H9 (cell line): ENCODE measurements at regions not wholly inside any gene's neighbourhood (a gene's known extent, or its start where the extent isn't known, plus 50 kb on each side); places are given as distances from the start of the nearest gene placed in this dataset.

Experiments
- DNase-seq: peaks from one replicate; pipeline ENCODE4 v3.0.0-alpha.2; 2017
- H2AFZ ChIP-seq: one replicate; pipeline ENCODE4 v1.6.1; 2013; ENCODE audit warnings: mild to moderate bottlenecking, low read length, control low read depth, moderate library complexity
- H2AK5ac ChIP-seq: 2 replicates; pipeline ENCODE4 v1.6.1; 2013; ENCODE audit warnings: low read length, control low read depth, mixed read lengths; ENCODE audit not compliant: insufficient read length
- H2BK120ac ChIP-seq: one replicate; pipeline ENCODE4 v1.6.1; 2013; ENCODE audit warnings: low read depth, mild to moderate bottlenecking, low read length, control low read depth, inconsistent platforms; ENCODE audit not compliant: poor library complexity, severe bottlenecking
- H2BK12ac ChIP-seq: 2 replicates; pipeline ENCODE4 v1.6.1; 2013; ENCODE audit warnings: low read length, control low read depth, mixed read lengths, low read depth; ENCODE audit not compliant: insufficient read length
- H2BK15ac ChIP-seq: 2 replicates; pipeline ENCODE4 v1.6.1; 2013; ENCODE audit warnings: low read depth, low read length, control low read depth
- H2BK20ac ChIP-seq: one replicate; pipeline ENCODE4 v1.6.1; 2013; ENCODE audit warnings: low read depth, mild to moderate bottlenecking, low read length, control low read depth, inconsistent platforms; ENCODE audit not compliant: poor library complexity, severe bottlenecking
- H2BK5ac ChIP-seq: 2 replicates; pipeline ENCODE4 v1.6.1; 2013; ENCODE audit warnings: low read length, control low read depth, mixed read lengths; ENCODE audit not compliant: insufficient read length
- H3K14ac ChIP-seq: 2 replicates; pipeline ENCODE4 v1.6.1; 2013; ENCODE audit warnings: low read length, control low read depth; ENCODE audit not compliant: insufficient read depth
- H3K18ac ChIP-seq: 2 replicates; pipeline ENCODE4 v1.6.1; 2013; ENCODE audit warnings: low read depth, mild to moderate bottlenecking, mixed read lengths, low read length, control low read depth; ENCODE audit not compliant: insufficient read length
- H3K23ac ChIP-seq: 2 replicates; pipeline ENCODE4 v1.6.1; 2013; ENCODE audit warnings: low read length, control low read depth, mixed read lengths, low read depth; ENCODE audit not compliant: insufficient read length
- H3K23me2 ChIP-seq: 2 replicates; pipeline ENCODE4 v1.6.1; 2013; ENCODE audit warnings: low read depth, mild to moderate bottlenecking, mixed read lengths, low read length, control low read depth; ENCODE audit not compliant: insufficient read length, poor library complexity, severe bottlenecking
- H3K27ac ChIP-seq: 2 replicates; pipeline ENCODE4 v1.5.1; 2013; ENCODE audit warnings: low read length, control low read depth, mixed read lengths, low read depth; ENCODE audit not compliant: insufficient read length
- H3K27me3 ChIP-seq: 2 replicates; pipeline ENCODE4 v1.6.1; 2013; ENCODE audit warnings: low read length, control low read depth, inconsistent platforms; ENCODE audit not compliant: insufficient read depth
- H3K4ac ChIP-seq: 2 replicates; pipeline ENCODE4 v1.6.1; 2013; ENCODE audit warnings: low read depth, mild to moderate bottlenecking, control low read depth, inconsistent platforms, low read length, moderate library complexity
- H3K4me1 ChIP-seq: 2 replicates; pipeline ENCODE4 v1.6.1; 2013; ENCODE audit warnings: low read length, control low read depth, inconsistent platforms; ENCODE audit not compliant: insufficient read depth
- H3K4me2 ChIP-seq: 2 replicates; pipeline ENCODE4 v1.6.1; 2013; ENCODE audit warnings: low read length, control low read depth, mixed read lengths; ENCODE audit not compliant: insufficient read length, insufficient read depth
- H3K56ac ChIP-seq: 2 replicates; pipeline ENCODE4 v1.6.1; 2013; ENCODE audit warnings: low read depth, mild to moderate bottlenecking, mixed read lengths, low read length, control low read depth; ENCODE audit not compliant: insufficient read length
- H3K79me1 ChIP-seq: 2 replicates; pipeline ENCODE4 v1.6.1; 2013; ENCODE audit warnings: low read depth, mild to moderate bottlenecking, moderate library complexity, low read length, control low read depth, inconsistent platforms; ENCODE audit not compliant: insufficient read depth, poor library complexity, severe bottlenecking
- H3K79me2 ChIP-seq: 2 replicates; pipeline ENCODE4 v1.6.1; 2013; ENCODE audit warnings: low read length, control low read depth, inconsistent platforms; ENCODE audit not compliant: insufficient read depth
- H3K9ac ChIP-seq: 2 replicates; pipeline ENCODE4 v1.6.1; 2013; ENCODE audit warnings: low read length, control low read depth, mixed read lengths; ENCODE audit not compliant: insufficient read length; ENCODE audit errors: extremely low read depth
- H3K9me3 ChIP-seq: one replicate; pipeline ENCODE4 v1.6.1; 2013; ENCODE audit warnings: low read depth, low read length, inconsistent platforms; ENCODE audit not compliant: control insufficient read depth
- H3T11ph ChIP-seq: one replicate; pipeline ENCODE4 v1.6.1; 2013; ENCODE audit warnings: mild to moderate bottlenecking, low read length, control low read depth, inconsistent platforms
- H4K20me1 ChIP-seq: one replicate; pipeline ENCODE4 v1.6.1; 2013; ENCODE audit not compliant: control insufficient read depth, insufficient read length, insufficient read depth
- H4K5ac ChIP-seq: 2 replicates; pipeline ENCODE4 v1.6.1; 2013; ENCODE audit warnings: low read depth, mild to moderate bottlenecking, mixed read lengths, low read length, control low read depth; ENCODE audit not compliant: insufficient read length
- H4K8ac ChIP-seq: replicated peaks from 2 replicates; pipeline ENCODE4 v1.6.1; 2013; ENCODE audit warnings: low read length, control low read depth, mixed read lengths, low read depth; ENCODE audit not compliant: insufficient read length
- H4K91ac ChIP-seq: 2 replicates; pipeline ENCODE4 v1.6.1; 2013; ENCODE audit warnings: low read depth, mild to moderate bottlenecking, moderate library complexity, mixed read lengths, low read length, control low read depth; ENCODE audit not compliant: insufficient read length
- H3K27ac Mint-ChIP-seq, 3 experiments: 2 replicates in 2 of 3; 3 replicates in 1 of 3; pipeline ENCODE4 v1.8.0; 2020 to 2021; ENCODE audit warnings: mixed read lengths in 3 of 3, mild to moderate bottlenecking in 1 of 3, moderate library complexity in 1 of 3
- H3K27me3 Mint-ChIP-seq: 2 replicates; pipeline ENCODE4 v1.8.0; 2021; ENCODE audit warnings: low read depth, mild to moderate bottlenecking, moderate library complexity, mixed read lengths
- H3K36me3 Mint-ChIP-seq, 3 experiments: 2 replicates in 2 of 3; 3 replicates in 1 of 3; pipeline ENCODE4 v1.8.0; 2020 to 2021; ENCODE audit warnings: low read depth in 3 of 3, mixed read lengths in 3 of 3; ENCODE audit not compliant: insufficient read depth in 1 of 3
- H3K4me1 Mint-ChIP-seq, 2 experiments: 2 replicates each; pipeline ENCODE4 v1.8.0; 2020; ENCODE audit warnings: mixed read lengths in 2 of 2
- H3K4me3 Mint-ChIP-seq, 2 experiments: 2 replicates in 1 of 2; 3 replicates in 1 of 2; pipeline ENCODE4 v1.8.0; 2020 to 2021; ENCODE audit warnings: mild to moderate bottlenecking in 2 of 2, mixed read lengths in 2 of 2, moderate library complexity in 1 of 2
- H3K9me3 Mint-ChIP-seq, 2 experiments: 2 replicates in 1 of 2; 3 replicates in 1 of 2; pipeline ENCODE4 v1.8.0; 2020; ENCODE audit warnings: mild to moderate bottlenecking in 2 of 2, mixed read lengths in 2 of 2, moderate library complexity in 1 of 2
- CTCF ChIP-seq: fragments of 200-600 bp; sonication (generic); conservative IDR thresholded peaks from 3 replicates; pipeline ENCODE4 v1.8.0; 2021; ENCODE audit warnings: antibody characterized with exemption, mild to moderate bottlenecking
- WGBS: extraction: QIAGEN DNeasy Blood & Tissue Kit; methylation state at CpG from one replicate; pipeline ENCODE4 v1.1.7; 2013; ENCODE audit warnings: missing lambda C conversion rate, low lambda C conversion rate, mixed read lengths; ENCODE audit not compliant: insufficient read length; ENCODE audit errors: extremely low coverage; 5-methylcytosine and 5-hydroxymethylcytosine counted together

- H3T11ph ChIP-seq = no peak overlapping the region
- H3K79me1 ChIP-seq = no peaks in the 10 kb centered on the region
- peaks cover 5 to 8% of the 10 kb centered on the region in 2 experiments; a peak in 3 of 5 replicates for H3K9me3 Mint-ChIP-seq
- H2AFZ ChIP-seq = no peak overlapping the region
- H3K9ac ChIP-seq = no peak overlapping the region
- TF ChIP-seq CTCF = peak; percentile 70
- H2BK5ac ChIP-seq = no peak overlapping the region
- no peak overlapping the region for H4K91ac ChIP-seq
- WGBS = no CpG with 5 or more reads among the region's 2 CpGs
- H2BK120ac ChIP-seq = no peak overlapping the region
- H3K23me2 ChIP-seq = no peaks in the 10 kb centered on the region
- no peak overlapping the region for H2BK15ac ChIP-seq
- DNase-seq = no peak
- no peak overlapping the region for H3K56ac ChIP-seq
- no peak overlapping the region for H3K14ac ChIP-seq
- H3K79me2 ChIP-seq = no peaks in the 10 kb centered on the region
- H3K36me3 Mint-ChIP-seq = peaks cover 0 to 5% (median 0%) of the 10 kb centered on the region in 3 experiments; a peak in 4 of 7 replicates
- H3K4me1 Mint-ChIP-seq = no peaks in the 10 kb centered on the region
- no peak overlapping the region for H4K5ac ChIP-seq
- no peak overlapping the region for H3K4me3 Mint-ChIP-seq
- H3K4me1 ChIP-seq = no peaks in the 10 kb centered on the region
- H2BK12ac ChIP-seq = no peak overlapping the region
- no peak overlapping the region for H3K18ac ChIP-seq
- no peak overlapping the region for H4K8ac ChIP-seq
- H3K27ac ChIP-seq = no peak overlapping the region
- no peak overlapping the region for H3K27ac Mint-ChIP-seq
- H3K27me3 ChIP-seq = no peaks in the 10 kb centered on the region
- H2BK20ac ChIP-seq = no peak overlapping the region
- H3K9me3 ChIP-seq = no peaks in the 10 kb centered on the region
- H3K4ac ChIP-seq = no peak overlapping the region
- no peak overlapping the region for H3K23ac ChIP-seq
- H3K4me2 ChIP-seq = no peak overlapping the region
- no peaks in the 10 kb centered on the region; the same call in 1 of the 2 replicates for H3K27me3 Mint-ChIP-seq
- no peaks in the 10 kb centered on the region for H4K20me1 ChIP-seq
- H2AK5ac ChIP-seq = no peak overlapping the region
Observed at GRCh38 chr2:55771612-55772011, 78.0 kb upstream of the PNPT1 start.
